K562 (cell line): ENCODE measurements at regions not wholly inside any gene's neighbourhood (a gene's known extent, or its start where the extent isn't known, plus 50 kb on each side); places are given as distances from the start of the nearest gene placed in this dataset.

Source experiments
- ATAC-seq: fragments of 200-7000 bp; cut with Tn5 transposase; 3 replicates; pipeline ENCODE4 v1.9.1; 2020; ENCODE audit warnings: moderate library complexity
- BruUV-seq: library from RNA; stranded (reverse); fragments of 400-500 nt; replicated peaks from 2 replicates; lab custom pipeline; 2021; lab: Mats Ljungman, UMichigan
- CTCF ChIA-PET: fragments of 300-600 bp; formaldehyde crosslinking; extraction: SDS; loops from one replicate; lab custom pipeline; 2021; ENCODE audit warnings: low intra/inter-chr PET ratio; lab: Yijun Ruan, JAX
- POLR2A ChIA-PET: fragments of 300-600, 350-650 bp; sonication (Branson Sonifier 250); formaldehyde crosslinking; extraction: SDS; loops from one replicate; lab custom pipeline; 2021; ENCODE audit warnings: antibody characterized with exemption, inconsistent platforms; lab: Yijun Ruan, JAX
- DNase-seq, 4 experiments: peaks; one replicate each; pipeline versions ENCODE4 v3.0.0 to v3.0.0-alpha.2; 2011 to 2018; ENCODE audit warnings: low spot score in 3 of 4, mixed read lengths in 3 of 4; ENCODE audit errors: extremely low read depth in 1 of 4
- FAIRE-seq: peaks from 2 replicates; lab custom pipeline; 2011; peaks lifted over from hg19 to GRCh38; lab: Jason Lieb, UNC
- H2AFZ ChIP-seq: 2 replicates; pipeline ENCODE4 v1.6.0; 2011; ENCODE audit warnings: low read depth, low read length, control low read depth, inconsistent platforms
- H3K27ac ChIP-seq: fragments of 200-600 bp; 3 replicates; pipeline ENCODE4 v1.8.0; 2011; ENCODE audit warnings: low read depth, mild to moderate bottlenecking, control low read depth, inconsistent platforms, low read length, moderate library complexity, mixed read lengths; ENCODE audit errors: extremely low read depth
- H3K27me3 ChIP-seq, 2 experiments: fragments of 300-600 bp in 1 of 2; 2 replicates in 1 of 2; 3 replicates in 1 of 2; pipeline versions ENCODE4 v1.6.0 to v1.8.0; 2011; ENCODE audit warnings: inconsistent platforms in 2 of 2, low read length in 2 of 2, mild to moderate bottlenecking in 1 of 2, mixed read lengths in 1 of 2, moderate library complexity in 1 of 2; ENCODE audit not compliant: control insufficient read depth in 2 of 2, insufficient read depth in 2 of 2
- H3K36me3 ChIP-seq: fragments of 300-600 bp; 3 replicates; pipeline ENCODE4 v1.8.0; 2011; ENCODE audit warnings: mild to moderate bottlenecking, low read length, inconsistent platforms; ENCODE audit not compliant: control insufficient read depth, insufficient read depth
- H3K4me1 ChIP-seq, 2 experiments: fragments of 200-600 bp in 1 of 2; replicated peaks in 1 of 2; 2 replicates in 1 of 2; 3 replicates in 1 of 2; pipeline versions ENCODE4 v1.5.1 to v1.8.0; 2011; ENCODE audit warnings: inconsistent platforms in 2 of 2, low read length in 2 of 2, mild to moderate bottlenecking in 1 of 2, mixed read lengths in 1 of 2, moderate library complexity in 1 of 2; ENCODE audit not compliant: control insufficient read depth in 2 of 2, insufficient read depth in 2 of 2
- H3K4me2 ChIP-seq: 2 replicates; pipeline ENCODE4 v1.6.1; 2011; ENCODE audit warnings: low read length, control low read depth, inconsistent platforms, mixed read lengths; ENCODE audit not compliant: insufficient read depth
- H3K4me3 ChIP-seq: fragments of 200-600 bp; sonication (generic), shearing (Covaris generic); 2 replicates; pipeline ENCODE4 v1.5.1; 2016; ENCODE audit warnings: control low read depth, inconsistent platforms
- H3K79me2 ChIP-seq: fragments of 200-600 bp; 3 replicates; pipeline ENCODE4 v1.8.0; 2011; ENCODE audit warnings: low read length, inconsistent platforms; ENCODE audit not compliant: control insufficient read depth, insufficient read depth
- H3K9ac ChIP-seq, 2 experiments: 2 replicates each; pipeline versions ENCODE4 v1.6.0 to v1.6.1; 2011; ENCODE audit warnings: low read depth in 2 of 2, low read length in 2 of 2, control low read depth in 1 of 2, inconsistent platforms in 1 of 2, mild to moderate bottlenecking in 1 of 2, mixed read lengths in 1 of 2; ENCODE audit not compliant: insufficient read depth in 1 of 2
- H3K9me1 ChIP-seq: one replicate; pipeline ENCODE4 v1.6.0; 2011; ENCODE audit warnings: inconsistent platforms, mild to moderate bottlenecking, low read length, moderate library complexity; ENCODE audit not compliant: control insufficient read depth, insufficient read depth
- H3K9me3 ChIP-seq: replicated peaks from 2 replicates; pipeline ENCODE4 v1.5.1; 2011; ENCODE audit warnings: low read depth, low read length, inconsistent platforms; ENCODE audit not compliant: control insufficient read depth, insufficient read depth
- H4K20me1 ChIP-seq: replicated peaks from 2 replicates; pipeline ENCODE4 v1.6.1; 2011; ENCODE audit warnings: low read length, inconsistent platforms, mixed read lengths; ENCODE audit not compliant: control insufficient read depth, insufficient read depth
- ATF1 ChIP-seq, 2 experiments: fragments of 450-650 bp in 1 of 2; IDR thresholded peaks; 2 replicates each; pipeline ENCODE4 v1.6.1; 2016; ENCODE audit warnings: missing compliant biosample characterization in 1 of 2, missing genetic modification characterization in 1 of 2
- CSDE1 ChIP-seq, 2 experiments: fragments of 450-650 bp; IDR thresholded peaks; 2 replicates each; pipeline ENCODE4 v1.6.1; 2016; ENCODE audit warnings: mild to moderate bottlenecking in 1 of 2
- GTF2E2 ChIP-seq: fragments of 200-800 bp; sonication (Bioruptor generic); IDR thresholded peaks from 2 replicates; pipeline ENCODE4 v1.6.1; 2016; ENCODE audit warnings: missing genetic modification characterization, missing compliant biosample characterization
- HMGXB4 ChIP-seq: sonication (generic); formaldehyde crosslinking; IDR thresholded peaks from 2 replicates; pipeline ENCODE4 v1.8.1; 2023; ENCODE audit warnings: mild to moderate bottlenecking, missing genetic modification reagents
- MYBL2 ChIP-seq, 2 experiments: fragments of 450-650 bp in 1 of 2; sonication (generic) in 1 of 2; formaldehyde crosslinking in 1 of 2; IDR thresholded peaks; 2 replicates each; pipeline versions ENCODE4 v1.6.1 to v1.8.1; 2017 to 2022; ENCODE audit warnings: borderline replicate concordance in 1 of 2, inconsistent platforms in 1 of 2, low read depth in 1 of 2, mild to moderate bottlenecking in 1 of 2, missing genetic modification reagents in 1 of 2, moderate library complexity in 1 of 2
- NR2F6 ChIP-seq: fragments of 450-650 bp; formaldehyde crosslinking; IDR thresholded peaks from 2 replicates; pipeline ENCODE4 v1.4.0; 2020; ENCODE audit warnings: mild to moderate bottlenecking
- PBX2 ChIP-seq, 2 experiments: IDR thresholded peaks in 1 of 2; conservative IDR thresholded peaks in 1 of 2; 2 replicates each; pipeline ENCODE4 v1.6.1; 2016; ENCODE audit warnings: low read depth in 2 of 2, mild to moderate bottlenecking in 1 of 2, missing compliant biosample characterization in 1 of 2, missing genetic modification characterization in 1 of 2, moderate library complexity in 1 of 2
- RFX5 ChIP-seq: IDR thresholded peaks from 2 replicates; pipeline ENCODE4 v1.6.1; 2011; ENCODE audit warnings: low read depth, mild to moderate bottlenecking, improper control_type of control experiment, low read length
- STAT5B ChIP-seq: fragments of 250-450 bp; sonication (Bioruptor Pico); IDR thresholded peaks from 2 replicates; pipeline ENCODE4 v1.8.0; 2021; ENCODE audit warnings: mild to moderate bottlenecking, inconsistent platforms
- TAF7 ChIP-seq: fragments of 450-650 bp; IDR thresholded peaks from 2 replicates; pipeline ENCODE4 v1.6.1; 2016; ENCODE audit warnings: missing genetic modification characterization, missing compliant biosample characterization
- TBL1XR1 ChIP-seq, 2 experiments: IDR thresholded peaks; 2 replicates each; pipeline ENCODE4 v1.6.1; 2012; ENCODE audit warnings: improper control_type of control experiment in 2 of 2, low read length in 2 of 2, mild to moderate bottlenecking in 1 of 2
- THAP12 ChIP-seq: fragments of 250-450 bp; sonication (Bioruptor Pico); IDR thresholded peaks from 2 replicates; pipeline ENCODE4 v1.9.0; 2021; ENCODE audit warnings: mild to moderate bottlenecking, inconsistent platforms
- TRIM25 ChIP-seq: fragments of 450-650 bp; IDR thresholded peaks from 2 replicates; pipeline ENCODE4 v1.7.0; 2016; ENCODE audit warnings: borderline replicate concordance
- ZNF165 ChIP-seq: fragments of 250-450 bp; sonication (Bioruptor Pico); IDR thresholded peaks from 2 replicates; pipeline ENCODE4 v1.4.0; 2020; ENCODE audit warnings: borderline replicate concordance
- WGBS: fragments of 100-300 bp; shearing (Covaris generic); methylation state at CpG from one replicate; pipeline ENCODE4 v1.1.6; 2016; ENCODE audit warnings: low coverage, mixed read lengths; ENCODE audit not compliant: insufficient coverage; ENCODE audit errors: missing lambda C conversion rate; 5-methylcytosine and 5-hydroxymethylcytosine counted together
- in situ Hi-C: fragments of 300-500 bp; cut with MboI; formaldehyde crosslinking; loops from 4 replicates; pipeline ENCODE4 v1.15.0; 2018; ENCODE audit warnings: inconsistent platforms, mixed read lengths
- intact Hi-C: fragments of 100-400 bp; cut with micrococcal nuclease; formaldehyde crosslinking; loops from 2 replicates; pipeline ENCODE4 v1.14.2; 2022

GRCh38 chr2:100704156-100704555 lies 115.8 kb upstream of the NPAS2 start:
- H3K9ac ChIP-seq, result no peak overlapping the region
- ChIA-PET CTCF (no interaction called here), POLR2A (interaction anchor here (1.0 kb wide), 1 partner anchor 94 kb away, joined by 4 read pairs; no protein-coding TSS in a partner anchor)
- 0% methylated on average over 3 of the region's 7 CpGs for WGBS
- H3K27me3 ChIP-seq, result peaks cover 15 to 29% of the 10 kb centered on the region in 2 experiments; a peak in 4 of 5 replicates
- no peak overlapping the region for H3K27ac ChIP-seq
- no peaks in the 10 kb centered on the region for H4K20me1 ChIP-seq
- no peaks in the 10 kb centered on the region for H3K36me3 ChIP-seq
- FAIRE-seq (no peak), ATAC-seq (no peak), DNase-seq (no peak)
- H3K79me2 ChIP-seq, result no peaks in the 10 kb centered on the region
- H3K9me3 ChIP-seq, result no peaks in the 10 kb centered on the region
- TF ChIP-seq TAF7 (tag), result no peak
- TF ChIP-seq NR2F6 (CRISPR knock-in tag), result no peak
- TF ChIP-seq THAP12 (CRISPR knock-in tag), result no peak
- TF ChIP-seq MYBL2 (IDR thresholded peaks at IDR 0.05; ENCODE audit: low read depth), result no peak
- TF ChIP-seq MYBL2 (CRISPR knock-in tag; IDR thresholded peaks at IDR 0.05; ENCODE audit: borderline replicate concordance), result no peak
- no peak for TF ChIP-seq HMGXB4
- no peak for TF ChIP-seq PBX2 (CRISPR knock-in tag; IDR thresholded peaks at IDR 0.05; ENCODE audit: low read depth)
- TF ChIP-seq PBX2 (tag; conservative IDR thresholded peaks at IDR 0.05; ENCODE audit: low read depth), result no peak
- no peak for TF ChIP-seq ATF1 (CRISPR knock-in tag; IDR thresholded peaks at IDR 0.05)
- no peak for TF ChIP-seq ATF1 (tag; IDR thresholded peaks at IDR 0.05)
- TF ChIP-seq TRIM25, result no peak
- no peak for TF ChIP-seq GTF2E2 (tag)
- TF ChIP-seq ZNF165, result no peak
- TF ChIP-seq STAT5B, result no peak
- no peak for TF ChIP-seq CSDE1 (IDR thresholded peaks at IDR 0.05)
- no peak for TF ChIP-seq TBL1XR1 (IDR thresholded peaks at IDR 0.05; ENCODE audit: low read length in 2 of 2)
- no peak for TF ChIP-seq RFX5
- in situ Hi-C loops, result no loop called here
- no peaks in the 10 kb centered on the region for H3K4me1 ChIP-seq
- BruUV-seq, result no TSS peak
- no peak overlapping the region for H3K4me3 ChIP-seq
- no peak overlapping the region for H3K4me2 ChIP-seq
- H2AFZ ChIP-seq, result no peak overlapping the region
- intact Hi-C loops, result no loop called here
- H3K9me1 ChIP-seq, result no peaks in the 10 kb centered on the region
